ENCODE measurements at regions not wholly inside any gene's neighbourhood (a gene's known extent, or its start where the extent isn't known, plus 50 kb on each side); places are given as distances from the start of the nearest gene placed in this dataset.

DNA sequence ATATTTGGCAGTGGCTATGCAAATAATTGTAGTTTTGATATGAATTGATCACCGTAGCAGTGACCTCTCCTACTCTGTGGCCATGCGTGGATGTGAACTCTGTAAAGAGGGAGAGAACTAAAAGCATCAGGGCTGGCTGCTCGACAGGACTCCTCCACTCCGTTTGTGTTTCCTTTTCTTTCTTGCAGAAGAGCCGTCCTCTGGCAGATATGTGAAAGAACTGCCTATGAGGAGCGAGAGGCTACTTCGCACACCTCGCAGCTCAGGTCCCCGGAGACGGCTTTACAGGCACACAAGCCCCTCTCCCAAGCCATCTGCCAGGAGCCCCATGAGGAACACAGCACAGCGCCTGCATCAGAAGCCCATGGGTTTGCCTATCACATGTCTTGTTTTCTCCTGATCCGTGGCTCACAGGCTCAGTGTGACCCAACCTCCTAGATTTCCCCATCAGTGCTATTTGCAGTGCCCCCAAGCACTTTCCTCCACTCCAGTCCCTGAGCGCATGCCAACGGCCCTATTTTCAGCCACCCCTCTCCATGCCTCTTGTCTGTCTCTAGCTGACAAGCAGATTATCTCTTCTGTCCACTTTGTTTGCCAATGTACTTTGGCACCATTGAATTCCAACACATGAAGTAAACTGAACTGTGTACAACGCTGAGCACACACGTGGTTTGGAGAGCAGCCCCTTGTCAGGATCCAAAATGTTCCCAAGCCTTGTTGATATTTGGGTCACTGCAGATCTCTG is 164.3 kb upstream of the AKR1E2 start:
- no peak for DNase-seq

DNA sequence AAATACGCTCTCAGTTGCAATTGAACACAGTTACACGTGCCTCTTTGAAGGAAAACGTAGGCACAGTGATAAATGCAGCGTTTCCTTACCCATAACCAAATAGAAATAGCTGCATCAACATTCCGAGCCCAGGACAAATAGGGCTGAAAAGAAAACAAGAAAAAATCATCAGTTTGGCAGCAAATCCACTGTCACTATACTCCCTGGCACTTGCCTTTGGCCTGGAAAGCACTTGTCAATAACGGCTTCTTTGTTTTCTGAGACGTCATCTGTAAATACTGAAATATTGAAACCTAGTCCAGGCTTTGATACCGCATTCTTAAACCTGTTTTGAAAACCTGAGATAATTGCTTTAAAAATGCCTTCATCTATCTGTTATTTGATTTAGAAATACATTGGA is 167.2 kb upstream of the AKR1E2 start:
- DNase-seq: no peak

DNA sequence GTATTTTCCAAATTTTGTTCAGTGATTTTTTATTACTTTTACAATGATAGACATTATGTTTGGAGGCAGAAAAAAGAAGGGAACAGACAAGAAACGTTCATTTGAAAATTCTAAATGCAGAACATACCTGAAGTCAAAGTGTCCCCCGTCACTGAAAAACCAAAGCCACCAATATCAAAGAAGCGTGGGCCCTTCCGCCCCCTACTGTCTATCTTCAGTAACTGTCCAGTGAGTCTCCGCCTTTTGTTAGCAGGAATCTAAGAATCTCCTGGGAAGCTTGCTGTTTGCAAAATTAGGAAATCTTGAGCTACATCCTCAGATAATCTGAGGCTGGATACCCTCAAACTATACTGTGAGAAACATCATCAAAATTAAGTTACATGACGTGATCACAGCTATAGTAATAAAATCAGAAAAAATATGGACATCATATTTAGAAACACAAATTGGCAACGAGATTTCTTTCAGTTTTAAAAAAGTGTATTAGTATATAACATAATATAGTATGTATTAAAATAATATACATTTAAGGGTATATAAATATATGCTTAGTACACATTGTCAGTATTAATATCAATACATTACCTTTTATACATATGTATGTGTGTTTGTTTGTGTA is 169.3 kb upstream of the AKR1E2 start:
- DNase-seq: peak; percentile 45

DNA sequence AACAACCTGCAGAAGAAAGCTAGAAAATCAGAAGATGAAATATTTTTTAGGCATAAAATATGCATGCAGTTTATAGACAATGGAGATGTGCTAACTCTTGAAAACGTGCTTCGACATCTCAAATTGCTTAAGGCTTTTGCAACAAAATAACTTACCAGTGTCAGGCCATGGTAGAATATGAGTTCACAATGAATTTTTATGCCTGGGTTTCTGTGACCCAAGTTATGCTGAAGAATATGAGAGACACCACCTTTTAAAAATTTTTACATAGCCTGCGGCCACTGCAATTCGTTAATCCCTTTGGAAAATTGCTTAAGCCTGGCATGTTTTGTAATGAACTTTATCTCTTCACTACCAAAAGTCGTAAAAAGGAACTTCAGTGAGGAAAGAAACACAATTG is 170.1 kb upstream of the AKR1E2 start:
- no peak for DNase-seq

DNA sequence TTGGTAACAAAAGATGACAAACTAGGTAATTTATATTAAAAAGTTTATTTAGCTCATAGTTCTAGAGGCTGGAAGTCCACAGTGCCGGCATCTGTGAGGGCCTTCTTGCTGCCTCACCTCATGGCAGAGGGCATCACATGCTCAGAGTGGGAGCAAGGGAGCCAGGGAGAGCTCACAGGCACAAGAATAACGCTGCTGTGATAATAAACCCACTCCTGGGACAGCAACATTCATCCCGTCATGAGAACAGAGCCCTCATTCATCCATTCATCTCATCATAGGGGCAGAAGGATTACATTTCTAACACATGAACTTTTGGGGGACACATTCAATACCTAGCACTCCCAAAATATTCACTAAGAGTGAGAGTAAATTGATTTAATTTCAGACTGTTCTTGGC is 170.6 kb upstream of the AKR1E2 start:
- DNase-seq: no peak

DNA sequence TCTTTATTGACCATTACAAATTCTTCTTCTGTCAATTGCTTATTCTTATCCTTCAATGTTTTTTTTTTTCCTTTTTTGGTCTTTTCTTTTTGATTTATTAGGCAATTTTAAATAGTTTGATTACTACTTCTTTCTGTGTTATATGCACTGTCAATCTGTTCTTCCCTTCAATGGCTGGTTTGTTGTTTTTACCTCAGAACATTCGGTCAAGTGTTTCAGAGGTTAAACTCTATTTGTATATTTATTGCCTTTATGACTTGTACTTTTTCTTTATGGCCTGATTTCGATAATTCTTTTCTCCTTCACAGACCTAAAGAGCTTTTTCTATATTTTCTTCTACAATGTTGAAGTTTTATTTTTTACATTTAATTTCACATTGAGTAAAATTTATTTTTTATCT is 171.5 kb upstream of the AKR1E2 start:
- DNase-seq: no peak

DNA sequence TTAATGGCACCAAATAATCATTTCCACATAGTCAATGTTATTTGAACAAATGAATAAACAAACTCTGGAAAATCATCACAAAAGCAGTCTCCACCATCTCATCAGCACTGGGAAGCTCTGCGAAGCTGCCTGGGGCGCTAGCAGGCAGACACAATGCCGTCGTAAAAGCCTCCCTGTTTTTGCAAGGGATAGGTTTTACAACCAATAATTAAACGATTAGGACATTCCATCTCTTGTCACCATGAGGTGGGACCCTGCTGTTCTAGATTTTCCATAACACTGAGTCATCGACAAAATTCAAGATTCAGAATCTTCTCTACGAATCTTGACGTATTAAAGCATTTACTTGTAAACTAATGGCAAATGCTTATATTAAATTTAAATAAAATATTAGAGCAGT is 172.8 kb upstream of the AKR1E2 start:
- DNase-seq: no peak

DNA sequence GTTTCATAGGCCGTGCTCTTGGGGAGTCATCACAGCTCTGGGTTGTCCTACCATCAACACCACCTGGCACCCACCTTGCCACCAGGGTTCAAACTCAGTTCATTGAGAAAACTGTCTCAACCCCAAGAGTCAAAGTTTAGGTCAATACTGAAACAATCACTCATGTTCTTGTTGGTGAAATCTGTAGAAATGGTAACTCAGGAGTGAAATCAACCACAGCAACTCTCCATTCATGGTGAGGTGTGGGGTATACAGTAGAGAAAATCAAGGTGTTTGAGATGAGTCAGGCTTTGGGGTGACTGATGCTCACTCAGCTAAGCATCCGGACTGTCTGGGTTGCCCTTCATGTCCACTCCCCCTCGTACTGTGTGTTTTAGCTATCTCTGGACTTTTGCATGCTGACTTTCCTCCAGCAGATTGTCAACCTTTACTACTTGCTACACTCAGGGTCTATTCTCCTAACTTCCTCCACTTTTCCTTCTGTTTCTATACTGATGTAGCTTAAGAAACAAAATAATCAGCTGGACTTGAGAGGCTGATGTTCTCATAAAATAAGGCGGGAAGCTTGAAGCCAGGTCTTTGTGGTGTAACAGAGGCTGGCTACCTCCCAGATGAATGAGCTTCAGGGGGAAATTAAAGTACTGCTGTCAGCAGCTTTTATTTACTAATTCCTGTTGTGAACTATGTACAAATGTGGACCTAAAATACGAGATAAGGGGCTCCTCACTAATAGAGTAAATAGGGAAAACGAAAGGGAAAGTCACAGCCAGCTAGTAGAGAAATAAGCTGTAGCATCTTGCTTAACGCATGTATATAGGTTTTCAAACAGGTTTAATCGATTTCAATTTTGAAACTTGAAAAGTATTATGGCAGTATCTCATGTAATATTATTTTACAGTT is 173.6 kb upstream of the AKR1E2 start:
- DNase-seq: no peak

DNA sequence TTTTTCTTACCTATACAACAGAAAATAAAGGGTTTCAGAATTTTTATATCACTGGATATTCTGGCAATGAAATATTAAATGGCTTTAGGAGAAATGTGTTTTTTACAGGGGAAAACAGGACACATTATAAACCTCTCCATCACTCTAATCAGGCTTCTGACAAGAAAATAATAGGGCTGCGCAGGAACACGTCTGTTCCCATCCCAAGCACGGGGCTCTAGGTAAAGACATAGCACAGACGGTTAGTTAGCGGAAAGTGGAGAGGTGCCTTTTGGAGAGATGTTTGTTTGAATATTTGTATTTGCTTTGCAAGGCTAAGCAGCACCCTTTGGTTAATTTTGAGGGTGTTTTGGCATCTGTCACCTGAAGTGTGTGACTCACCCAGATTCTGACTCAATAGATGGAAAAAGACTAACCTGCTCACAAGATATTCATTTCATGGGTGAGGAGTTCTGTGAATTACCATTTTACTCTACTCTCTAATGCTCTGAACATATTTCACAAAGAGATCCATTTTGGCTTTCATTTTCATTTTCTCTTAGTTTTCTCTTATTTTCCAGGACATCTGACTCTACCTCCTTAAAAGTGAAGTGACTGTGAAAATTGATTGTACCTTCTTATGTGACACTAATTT is 174.5 kb upstream of the AKR1E2 start:
- DNase-seq: no peak

DNA sequence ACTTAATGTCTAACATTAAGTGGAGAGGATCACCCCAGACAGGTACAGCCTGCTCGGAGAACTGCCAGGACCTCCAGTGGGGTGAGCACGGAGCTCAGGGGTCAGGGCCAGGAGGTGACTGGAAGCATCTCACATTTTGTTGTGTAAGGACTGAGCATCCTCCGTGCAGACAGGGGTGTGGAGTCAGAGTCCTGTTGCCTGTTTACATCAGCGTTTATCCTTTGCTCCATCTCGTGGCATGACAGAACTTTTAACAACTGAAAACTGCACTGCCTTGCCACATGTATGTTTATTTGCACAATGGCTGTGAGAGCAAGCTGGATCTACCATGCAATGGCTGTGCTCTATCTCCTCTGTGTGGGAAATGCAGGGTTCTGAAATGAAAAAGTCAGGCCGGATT is 175.4 kb upstream of the AKR1E2 start:
- no peak for DNase-seq

DNA sequence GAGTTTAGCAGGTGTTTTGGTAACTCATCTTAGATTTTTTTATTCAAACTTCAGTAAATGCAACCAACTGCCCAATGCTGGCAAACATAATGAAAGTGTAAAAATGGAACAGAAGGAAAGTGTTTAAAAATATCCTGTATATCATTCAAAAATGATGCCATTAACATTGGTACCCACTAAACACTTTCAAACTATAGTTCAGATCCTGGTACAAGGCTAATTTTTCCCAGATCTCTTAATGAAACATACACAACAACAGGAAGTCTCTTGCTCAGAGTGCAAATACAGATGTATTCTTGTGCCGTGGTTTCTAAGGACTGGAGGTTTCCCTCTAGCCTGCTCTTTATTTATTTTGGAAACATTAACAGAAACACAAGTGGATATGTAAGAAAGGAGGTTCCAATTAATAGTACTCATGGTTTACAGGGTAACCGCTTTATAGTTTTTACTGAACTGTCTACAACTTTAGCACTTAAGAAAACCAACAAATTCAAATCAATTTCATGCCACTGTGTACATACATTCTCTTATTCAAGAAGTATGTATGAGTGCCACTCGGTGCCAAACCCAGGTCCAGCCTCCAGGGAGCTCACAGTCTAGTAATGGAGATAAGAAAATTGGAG is 176.0 kb upstream of the AKR1E2 start:
- DNase-seq: no peak

DNA sequence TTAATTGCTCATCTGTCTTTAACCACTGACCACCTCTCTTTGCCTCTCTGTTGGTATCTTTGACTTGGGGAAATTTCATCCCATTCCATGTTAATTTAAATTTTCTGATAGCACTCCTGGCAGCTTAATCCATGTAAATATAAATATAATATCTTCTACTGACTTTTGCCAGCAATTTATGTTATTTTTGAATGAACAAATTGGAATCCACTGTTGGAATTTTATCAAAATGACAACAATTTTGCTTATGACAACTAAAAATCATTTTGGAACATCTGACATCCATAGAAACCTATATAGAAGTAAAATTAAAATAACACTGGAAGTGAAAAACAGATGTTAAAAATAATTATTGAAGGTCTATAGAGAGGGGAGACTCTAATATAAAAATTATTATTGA is 176.5 kb upstream of the AKR1E2 start:
- no peak for DNase-seq

DNA sequence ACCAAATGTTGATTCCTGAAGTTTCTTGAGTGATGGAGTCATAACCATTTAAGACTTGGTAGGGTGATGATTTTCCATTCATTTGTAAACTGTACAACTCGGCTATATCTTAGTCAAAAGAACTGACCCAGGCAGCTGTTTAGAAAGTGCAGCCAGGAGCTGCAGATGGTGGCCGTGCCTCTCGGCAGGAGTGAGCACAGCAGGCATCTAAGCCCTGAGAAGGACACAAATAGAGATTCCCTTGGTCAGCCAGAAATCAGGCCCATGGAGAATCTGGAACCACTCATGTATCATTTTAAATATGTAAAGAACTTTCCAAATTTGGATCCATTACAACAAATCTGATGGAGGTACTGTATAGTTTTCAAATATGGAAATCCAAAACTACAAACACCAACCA is 177.0 kb upstream of the AKR1E2 start:
- DNase-seq: no peak

DNA sequence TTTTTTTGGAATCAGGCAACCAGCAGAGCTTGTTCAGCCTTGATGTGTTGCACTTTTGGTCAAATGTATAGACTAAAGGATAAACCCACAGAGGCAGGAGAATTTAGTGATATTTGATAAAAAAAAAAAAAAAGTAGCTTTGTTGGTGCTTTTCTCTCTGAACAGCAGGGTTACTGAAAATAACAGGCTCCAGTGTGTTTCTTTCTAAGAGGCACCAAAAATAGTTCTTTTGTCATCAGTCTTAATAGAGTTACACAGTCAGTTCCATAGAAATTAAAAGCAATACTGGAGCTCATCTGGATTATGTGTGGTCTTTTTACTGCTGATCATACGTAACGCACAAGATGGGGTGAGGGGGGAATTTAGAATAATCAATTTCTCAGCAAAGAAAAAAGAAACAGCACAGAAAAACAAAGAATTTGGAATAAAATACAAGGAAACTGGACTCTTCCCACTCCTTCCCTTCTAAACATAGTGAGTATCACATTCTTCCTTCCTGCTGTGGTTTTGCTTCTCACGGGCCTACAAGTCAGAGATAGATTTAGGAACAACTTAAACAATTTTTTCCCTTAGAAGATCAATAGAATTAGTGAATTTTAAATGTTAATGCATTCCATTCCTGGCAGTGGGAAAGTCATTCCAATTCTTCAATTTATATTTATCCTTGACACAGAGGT is 178.8 kb upstream of the AKR1E2 start:
- no peak for DNase-seq

DNA sequence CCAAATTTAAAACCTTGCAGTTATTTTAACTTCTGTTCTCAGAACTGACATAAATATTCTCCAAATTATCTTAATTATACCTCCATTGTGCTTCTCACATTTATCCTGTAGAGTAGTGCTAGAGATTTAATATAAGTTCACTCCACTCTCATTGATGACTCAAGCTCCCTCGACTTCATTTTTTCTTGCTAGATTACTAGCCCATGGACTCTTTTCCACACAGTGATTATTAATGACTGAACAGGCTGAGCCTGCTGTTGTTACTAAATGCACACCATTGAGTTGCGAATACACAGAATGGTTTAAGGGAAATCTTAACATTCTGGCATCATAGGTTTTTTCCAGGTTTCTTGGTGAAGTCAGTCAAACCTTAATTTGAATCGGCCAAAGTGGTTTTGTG is 179.5 kb upstream of the AKR1E2 start:
- no peak for DNase-seq

DNA sequence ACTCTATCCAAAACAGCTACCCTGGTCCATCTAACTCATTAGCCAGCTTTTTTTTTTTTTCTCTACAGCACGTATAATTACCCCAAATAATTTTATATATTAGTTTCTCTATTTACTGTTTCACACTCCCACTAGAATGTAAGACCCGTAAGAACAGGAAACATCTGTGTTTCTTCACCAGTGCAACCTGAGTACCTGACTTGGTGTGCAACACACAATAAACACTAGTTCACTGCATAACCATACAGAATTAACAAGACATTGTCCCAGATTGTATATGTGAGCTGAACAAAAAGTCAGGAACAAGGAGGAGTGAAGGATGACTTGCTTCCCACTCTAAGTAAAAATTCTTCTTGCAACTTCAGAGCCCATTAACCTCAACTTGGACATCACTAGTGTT is 180.2 kb upstream of the AKR1E2 start:
- no peak for DNase-seq

DNA sequence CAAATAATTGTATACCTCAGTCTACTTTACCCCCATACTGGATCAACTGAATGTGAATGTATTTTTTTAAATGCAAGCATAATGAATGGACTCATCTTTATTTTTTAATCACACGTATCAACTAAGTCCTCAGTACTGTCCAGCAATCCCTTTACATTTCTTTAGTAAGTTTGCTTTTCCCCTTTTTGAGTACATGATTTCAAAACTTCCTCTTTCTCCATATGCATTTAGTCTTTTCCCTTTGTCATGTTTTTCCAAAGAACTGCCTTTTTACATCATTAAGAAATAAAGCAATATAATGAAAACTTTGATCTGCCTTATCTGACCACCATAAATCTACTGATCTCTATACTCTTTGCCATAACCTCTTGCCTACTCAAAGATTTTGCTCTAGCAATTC is 182.5 kb upstream of the AKR1E2 start:
- no peak for DNase-seq

DNA sequence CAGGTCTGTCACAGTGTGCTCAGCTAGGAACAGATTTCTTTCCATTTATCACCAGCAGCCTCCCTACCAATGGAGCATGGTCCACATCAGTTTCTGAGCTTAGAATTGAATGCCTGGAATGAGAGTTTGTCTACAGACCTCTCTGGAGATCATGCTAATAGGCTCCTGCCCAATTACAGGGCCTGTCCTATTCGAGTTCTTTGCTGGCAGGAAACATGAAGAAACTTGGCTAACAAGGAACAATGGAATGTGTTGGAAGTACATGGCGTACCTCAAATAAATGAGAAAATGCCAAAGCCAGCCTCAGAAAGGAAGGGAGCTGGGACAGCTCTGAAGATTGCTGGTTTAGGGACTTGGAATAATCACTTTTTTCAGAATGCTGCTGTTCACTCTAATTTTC is 186.0 kb upstream of the AKR1E2 start:
- no peak for DNase-seq

DNA sequence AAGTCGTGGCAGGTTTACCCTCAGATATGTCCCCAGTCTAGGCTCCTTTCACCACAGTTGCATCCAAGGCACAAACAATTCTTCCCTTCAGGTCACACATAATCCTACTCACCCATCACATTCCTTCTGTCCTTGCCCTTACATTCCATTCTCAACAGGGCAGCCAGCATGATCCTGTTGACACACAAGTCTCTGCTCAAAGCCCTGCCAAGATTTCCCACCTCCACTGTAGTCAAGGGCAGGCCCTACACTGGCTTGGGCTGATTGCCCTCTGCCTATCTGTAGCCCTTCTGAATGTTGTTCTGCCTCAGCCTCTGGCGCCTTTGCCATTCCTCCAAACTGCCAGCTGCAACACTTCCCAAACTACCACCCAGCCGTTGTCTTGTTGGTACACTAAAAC is 187.9 kb upstream of the AKR1E2 start:
- DNase-seq: no peak

DNA sequence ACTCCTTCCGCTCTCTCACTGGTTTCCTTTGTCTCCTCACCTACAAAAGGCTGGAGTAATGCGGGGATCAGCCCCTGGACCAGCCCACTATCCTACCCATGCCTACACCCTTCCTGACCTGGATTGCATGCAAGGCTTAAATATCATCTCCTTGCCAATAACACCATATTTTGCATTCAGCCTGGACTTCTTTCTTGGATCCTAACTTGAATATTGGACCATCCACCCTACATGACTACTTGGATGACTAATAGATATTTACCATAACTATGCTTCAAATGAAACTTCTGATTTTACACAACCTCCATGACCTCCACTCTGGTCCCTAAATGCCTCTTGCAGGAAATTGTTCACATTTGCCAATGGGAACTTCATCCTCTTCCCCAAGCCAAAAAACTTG is 188.3 kb upstream of the AKR1E2 start:
- DNase-seq: no peak

DNA sequence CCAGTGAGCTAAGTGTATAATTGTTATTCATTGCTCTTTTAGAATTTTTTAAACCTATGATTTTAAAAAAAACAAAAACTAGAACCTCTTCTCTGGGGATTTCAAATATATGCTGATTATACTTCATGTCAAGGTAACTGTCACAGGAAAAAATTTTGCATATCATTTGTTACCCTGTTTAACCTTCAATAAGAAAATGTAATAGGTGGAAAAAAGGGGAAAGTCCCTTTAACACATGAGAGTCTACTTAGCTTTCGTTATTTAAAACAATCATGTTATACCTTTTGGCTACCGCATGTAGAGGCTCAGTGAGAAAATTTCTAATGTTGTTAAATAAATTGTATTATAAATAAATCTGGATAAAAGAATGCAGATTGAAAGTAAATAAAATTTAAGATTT is 190.1 kb upstream of the AKR1E2 start:
- DNase-seq: no peak

DNA sequence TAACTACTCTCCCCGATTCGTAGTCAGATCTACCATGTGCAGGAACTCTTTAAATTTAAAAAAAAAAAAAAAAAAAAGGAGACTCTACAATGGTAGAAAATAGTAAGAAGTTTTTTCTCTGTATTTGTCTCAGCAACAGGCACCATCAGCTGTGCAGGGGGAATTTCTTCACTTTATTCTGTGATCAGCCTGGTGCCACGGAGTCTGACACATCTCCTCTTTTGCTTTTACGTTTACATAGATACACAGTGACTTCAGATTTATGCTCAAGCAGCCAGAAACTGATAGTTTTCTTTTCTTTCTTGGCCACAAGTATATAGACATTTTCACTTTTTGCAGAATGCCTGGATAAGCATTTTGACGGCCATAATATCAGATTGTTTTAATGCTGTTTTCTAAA is 190.6 kb upstream of the AKR1E2 start:
- DNase-seq: no peak
